ENCODE measurements at regions not wholly inside any gene's neighbourhood (a gene's known extent, or its start where the extent isn't known, plus 50 kb on each side); places are given as distances from the start of the nearest gene placed in this dataset.

- H3K4me1 ChIP-seq (ENCODE audit: insufficient read depth, low read length), result no peaks in the 10 kb centered on the region
- Mint-ChIP-seq H3K27me3 (no peaks in the 10 kb centered on the region), H3K9me3 (no peaks in the 10 kb centered on the region), H3K27ac (no peak overlapping the region), H3K4me1 (ENCODE audit: low read depth) (peaks cover 8% of the 10 kb centered on the region), H3K36me3 (ENCODE audit: low read depth) (no peaks in the 10 kb centered on the region), H3K4me3 (no peak overlapping the region)
- no peaks in the 10 kb centered on the region for H3K9me3 ChIP-seq (ENCODE audit: control insufficient read depth in 1 of 2, insufficient read depth in 1 of 2, low read length in 2 of 2)
- TF ChIP-seq, protein P1, sequence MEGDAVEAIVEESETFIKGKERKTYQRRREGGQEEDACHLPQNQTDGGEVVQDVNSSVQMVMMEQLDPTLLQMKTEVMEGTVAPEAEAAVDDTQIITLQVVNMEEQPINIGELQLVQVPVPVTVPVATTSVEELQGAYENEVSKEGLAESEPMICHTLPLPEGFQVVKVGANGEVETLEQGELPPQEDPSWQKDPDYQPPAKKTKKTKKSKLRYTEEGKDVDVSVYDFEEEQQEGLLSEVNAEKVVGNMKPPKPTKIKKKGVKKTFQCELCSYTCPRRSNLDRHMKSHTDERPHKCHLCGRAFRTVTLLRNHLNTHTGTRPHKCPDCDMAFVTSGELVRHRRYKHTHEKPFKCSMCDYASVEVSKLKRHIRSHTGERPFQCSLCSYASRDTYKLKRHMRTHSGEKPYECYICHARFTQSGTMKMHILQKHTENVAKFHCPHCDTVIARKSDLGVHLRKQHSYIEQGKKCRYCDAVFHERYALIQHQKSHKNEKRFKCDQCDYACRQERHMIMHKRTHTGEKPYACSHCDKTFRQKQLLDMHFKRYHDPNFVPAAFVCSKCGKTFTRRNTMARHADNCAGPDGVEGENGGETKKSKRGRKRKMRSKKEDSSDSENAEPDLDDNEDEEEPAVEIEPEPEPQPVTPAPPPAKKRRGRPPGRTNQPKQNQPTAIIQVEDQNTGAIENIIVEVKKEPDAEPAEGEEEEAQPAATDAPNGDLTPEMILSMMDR (IDR thresholded peaks at IDR 0.05), result no peak
- intact Hi-C loops (cut with DNase I, micrococcal nuclease), result no loop called here
- ATAC-seq (ENCODE audit: poor library complexity), result no peak
- ChIA-PET CTCF (interaction anchor here (1.1 kb wide), 1 partner anchor 26 kb away, joined by 3 read pairs; no protein-coding TSS in a partner anchor), POLR2A (no interaction called here)
- no peak for DNase-seq
- H3K36me3 ChIP-seq (ENCODE audit: insufficient read depth, low read length), result no peaks in the 10 kb centered on the region
- no peak overlapping the region for H3K4me3 ChIP-seq (ENCODE audit: low read length)
- H3K27ac ChIP-seq (ENCODE audit: low read depth in 1 of 2, low read length in 2 of 2), result no peak overlapping the region
- no peaks in the 10 kb centered on the region for H3K27me3 ChIP-seq (ENCODE audit: control insufficient read depth in 1 of 2, insufficient read depth in 2 of 2, low read length in 2 of 2)
Observed at GRCh38 chr5:56291079-56291643, 58.0 kb upstream of the ANKRD55 start.

DNA sequence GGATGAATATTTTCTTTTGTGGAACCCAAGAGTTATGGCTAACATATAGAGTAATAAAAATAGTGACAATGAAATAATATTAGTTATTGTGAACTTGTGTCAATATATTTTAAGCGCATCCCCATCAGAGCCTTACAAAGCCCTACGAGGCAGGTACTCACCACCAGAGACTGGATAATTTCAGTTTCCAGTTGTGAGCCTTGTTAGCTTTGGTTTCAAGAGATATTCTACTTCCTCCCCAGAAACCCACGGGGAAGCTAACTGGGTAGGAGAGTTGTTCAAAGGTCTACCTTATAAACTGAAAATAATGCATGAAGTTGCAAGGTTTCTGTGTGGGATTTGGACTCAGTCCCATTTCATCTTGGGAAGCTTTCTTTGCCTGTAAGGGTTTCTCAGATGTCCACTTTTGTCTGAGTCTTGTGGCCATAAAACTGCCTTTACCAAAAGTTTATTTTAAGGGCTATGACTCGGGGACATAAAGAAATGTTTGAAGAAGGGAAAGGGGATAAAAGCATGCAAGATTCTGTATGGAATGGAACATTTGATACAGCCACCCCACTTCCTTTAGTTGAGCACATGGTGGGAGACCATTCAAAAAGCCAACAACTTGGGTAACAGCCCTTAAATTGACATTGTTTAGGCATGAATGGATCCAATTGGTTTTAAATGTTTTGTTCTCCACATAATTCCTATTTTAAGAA, 57.4 kb upstream of the ANKRD55 start:
- Histone ChIP-seq H3K27me3 (ENCODE audit: control insufficient read depth in 1 of 2, insufficient read depth in 2 of 2, low read length in 2 of 2) (no peaks in the 10 kb centered on the region), H3K36me3 (ENCODE audit: insufficient read depth, low read length) (no peaks in the 10 kb centered on the region), H3K4me1 (ENCODE audit: insufficient read depth, low read length) (no peaks in the 10 kb centered on the region), H3K4me3 (ENCODE audit: low read length) (no peak overlapping the region), H3K27ac (ENCODE audit: low read depth in 1 of 2, low read length in 2 of 2) (peak overlapping the region in 1 of 2 donors; percentile 13), H3K9me3 (ENCODE audit: control insufficient read depth in 1 of 2, insufficient read depth in 1 of 2, low read length in 2 of 2) (no peaks in the 10 kb centered on the region)
- intact Hi-C loops (cut with DNase I, micrococcal nuclease), result no loop called here
- Mint-ChIP-seq H3K4me3 (no peak overlapping the region), H3K27ac (no peak overlapping the region), H3K36me3 (ENCODE audit: low read depth) (no peaks in the 10 kb centered on the region), H3K4me1 (ENCODE audit: low read depth) (peaks cover 8% of the 10 kb centered on the region), H3K27me3 (no peaks in the 10 kb centered on the region), H3K9me3 (no peaks in the 10 kb centered on the region)
- TF ChIP-seq, protein P1 (IDR thresholded peaks at IDR 0.05), result no peak
- ATAC-seq (ENCODE audit: poor library complexity) (no peak), DNase-seq (no peak)
- CTCF ChIA-PET, result interaction anchor here (0.5 to 1.1 kb wide), 2 partner anchors 26 to 776 kb away, joined by 3 read pairs; no protein-coding TSS in a partner anchor
- POLR2A ChIA-PET, result interaction anchor here (0.7 kb wide), 1 partner anchor 51 kb away, joined by 3 read pairs; no protein-coding TSS in a partner anchor

DNA sequence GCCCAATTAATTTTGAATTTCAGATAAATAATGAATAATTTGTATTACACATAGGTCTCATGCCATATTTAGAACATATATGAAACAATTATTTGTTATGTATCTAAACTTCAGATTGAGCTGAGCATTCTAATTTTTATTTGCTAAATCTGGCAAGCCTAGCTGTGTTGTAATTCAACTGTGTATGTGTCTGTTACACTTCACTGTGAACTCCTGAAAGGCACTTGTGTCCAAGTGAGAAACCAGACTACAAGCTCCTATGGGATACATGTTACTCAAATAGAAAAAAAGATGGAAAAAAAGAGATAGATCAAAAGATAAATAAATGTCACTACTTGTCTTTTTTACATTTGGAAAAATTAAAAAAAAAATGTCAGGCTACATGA, 56.5 kb upstream of the ANKRD55 start:
- H3K27me3 ChIP-seq (ENCODE audit: control insufficient read depth in 1 of 2, insufficient read depth in 2 of 2, low read length in 2 of 2), result no peaks in the 10 kb centered on the region
- ChIA-PET CTCF (no interaction called here), POLR2A (interaction anchor here (0.7 kb wide), 1 partner anchor 50 kb away, joined by 3 read pairs; no protein-coding TSS in a partner anchor)
- Mint-ChIP-seq H3K27me3 (no peaks in the 10 kb centered on the region), H3K36me3 (ENCODE audit: low read depth) (no peaks in the 10 kb centered on the region), H3K27ac (no peak overlapping the region), H3K9me3 (no peaks in the 10 kb centered on the region), H3K4me3 (no peak overlapping the region), H3K4me1 (ENCODE audit: low read depth) (peaks cover 8% of the 10 kb centered on the region)
- intact Hi-C loops (cut with DNase I, micrococcal nuclease), result no loop called here
- ATAC-seq (ENCODE audit: poor library complexity) (no peak), DNase-seq (no peak)
- no peak overlapping the region for H3K4me3 ChIP-seq (ENCODE audit: low read length)
- TF ChIP-seq, protein P1 (IDR thresholded peaks at IDR 0.05), result no peak
- no peaks in the 10 kb centered on the region for H3K9me3 ChIP-seq (ENCODE audit: control insufficient read depth in 1 of 2, insufficient read depth in 1 of 2, low read length in 2 of 2)
- no peak overlapping the region for H3K27ac ChIP-seq (ENCODE audit: low read depth in 1 of 2, low read length in 2 of 2)
- H3K36me3 ChIP-seq (ENCODE audit: insufficient read depth, low read length), result no peaks in the 10 kb centered on the region
- H3K4me1 ChIP-seq (ENCODE audit: insufficient read depth, low read length), result no peaks in the 10 kb centered on the region

All from CD4-positive, alpha-beta T cell (primary cell).